ENCODE measurements at regions not wholly inside any gene's neighbourhood (a gene's known extent, or its start where the extent isn't known, plus 50 kb on each side); places are given as distances from the start of the nearest gene placed in this dataset.

GRCh38 chr4:180372691-180373090 lies 1870.5 kb upstream of the TENM3 start:
- TF ChIP-seq CTCF (IDR thresholded peaks at IDR 0.05 in 8 of 11, conservative IDR thresholded peaks at IDR 0.05 in 3 of 11) (no peak), POLR2A (IDR thresholded peaks at IDR 0.05) (no peak)
